DOHH2 (cell line): ENCODE measurements at regions not wholly inside any gene's neighbourhood (a gene's known extent, or its start where the extent isn't known, plus 50 kb on each side); places are given as distances from the start of the nearest gene placed in this dataset.

Experiments
- EZH2phosphoT487 ChIP-seq: fragments of 200-600 bp; sonication (generic); IDR thresholded peaks from 2 replicates; pipeline ENCODE4 v1.6.1; 2017; ENCODE audit warnings: borderline replicate concordance, mild to moderate bottlenecking, antibody characterized with exemption, low read length, moderate library complexity, mixed read lengths
- TF ChIP-seq, protein P1 (sequence below): fragments of 200-600 bp; sonication (generic); IDR thresholded peaks from one replicate; pipeline ENCODE4 v1.5.1; 2014; ENCODE audit warnings: antibody characterized with exemption, mild to moderate bottlenecking, low read depth, low read length; ENCODE audit not compliant: poor library complexity, severe bottlenecking

DNA sequence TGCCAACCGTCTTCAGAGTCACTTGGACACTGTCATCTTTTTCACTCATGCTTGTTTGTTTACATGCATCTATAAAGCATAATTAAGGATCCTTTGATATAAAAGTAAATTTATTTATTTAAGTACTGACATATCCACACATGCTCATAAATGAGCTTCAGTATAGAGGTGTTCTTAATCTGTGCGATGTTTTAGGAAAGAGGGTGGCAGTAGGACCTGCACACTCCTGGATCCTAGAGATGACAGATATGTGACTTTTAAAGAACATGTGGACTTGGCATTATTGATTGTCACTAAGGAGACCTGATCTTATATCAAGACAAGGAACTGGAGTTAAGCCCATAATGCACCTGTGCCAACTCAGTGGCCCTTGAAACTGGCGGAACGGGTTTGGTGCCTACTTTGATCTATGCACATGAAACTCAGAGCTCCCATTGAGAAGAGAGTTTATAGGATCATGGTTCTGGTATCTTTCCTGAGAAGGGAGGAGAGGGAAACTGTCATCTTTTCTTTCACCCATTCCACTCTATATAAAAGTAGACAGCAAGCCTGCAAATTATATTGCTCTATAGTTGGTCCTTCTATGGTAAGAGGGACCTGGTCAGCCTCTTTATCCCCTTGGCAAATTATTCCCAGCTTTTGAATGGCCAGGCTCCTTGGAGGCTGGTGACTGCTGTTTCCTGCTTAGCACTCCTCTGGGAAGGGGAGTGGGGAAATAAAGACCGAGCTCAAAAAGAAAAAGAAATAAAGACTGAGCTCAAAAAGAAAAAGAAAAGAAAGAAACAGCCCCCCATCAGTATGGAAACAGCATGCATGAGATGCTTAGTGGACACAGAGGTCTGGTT, 57.8 kb upstream of the LIFR start:
- no peak for TF ChIP-seq EZH2phosphoT487
- TF ChIP-seq, protein P1, sequence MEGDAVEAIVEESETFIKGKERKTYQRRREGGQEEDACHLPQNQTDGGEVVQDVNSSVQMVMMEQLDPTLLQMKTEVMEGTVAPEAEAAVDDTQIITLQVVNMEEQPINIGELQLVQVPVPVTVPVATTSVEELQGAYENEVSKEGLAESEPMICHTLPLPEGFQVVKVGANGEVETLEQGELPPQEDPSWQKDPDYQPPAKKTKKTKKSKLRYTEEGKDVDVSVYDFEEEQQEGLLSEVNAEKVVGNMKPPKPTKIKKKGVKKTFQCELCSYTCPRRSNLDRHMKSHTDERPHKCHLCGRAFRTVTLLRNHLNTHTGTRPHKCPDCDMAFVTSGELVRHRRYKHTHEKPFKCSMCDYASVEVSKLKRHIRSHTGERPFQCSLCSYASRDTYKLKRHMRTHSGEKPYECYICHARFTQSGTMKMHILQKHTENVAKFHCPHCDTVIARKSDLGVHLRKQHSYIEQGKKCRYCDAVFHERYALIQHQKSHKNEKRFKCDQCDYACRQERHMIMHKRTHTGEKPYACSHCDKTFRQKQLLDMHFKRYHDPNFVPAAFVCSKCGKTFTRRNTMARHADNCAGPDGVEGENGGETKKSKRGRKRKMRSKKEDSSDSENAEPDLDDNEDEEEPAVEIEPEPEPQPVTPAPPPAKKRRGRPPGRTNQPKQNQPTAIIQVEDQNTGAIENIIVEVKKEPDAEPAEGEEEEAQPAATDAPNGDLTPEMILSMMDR, result no peak
